ENCODE measurements at regions not wholly inside any gene's neighbourhood (a gene's known extent, or its start where the extent isn't known, plus 50 kb on each side); places are given as distances from the start of the nearest gene placed in this dataset.
"Not testable (repeated sequence)": the region's sequence is repeated elsewhere in the genome, so short reads cannot be mapped to it uniquely, and the experiment has no call there.

DNA sequence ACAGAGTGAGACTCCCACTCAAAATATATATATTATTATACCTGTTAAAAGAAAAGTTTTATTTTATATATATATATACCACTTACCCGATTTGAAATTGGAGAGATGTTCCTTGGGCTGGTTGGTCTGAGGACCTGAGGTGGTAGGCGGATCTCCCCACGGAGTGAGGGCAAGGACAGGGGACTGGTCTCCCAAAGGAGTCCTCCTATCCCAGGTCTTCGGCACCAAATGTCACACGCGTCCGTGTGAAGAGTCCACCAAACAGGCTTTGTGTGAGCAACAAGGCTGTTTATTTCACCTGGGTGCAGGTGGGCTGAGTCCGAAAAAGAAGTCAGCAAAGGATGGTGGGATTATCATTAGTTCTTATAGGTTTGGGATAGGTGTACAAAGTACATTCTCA, 228.2 kb downstream of the COPRS start:
- not testable (repeated sequence) for H3K27me3 ChIP-seq (ENCODE audit: control insufficient read depth, insufficient read depth, low read length); DNase-seq; H3K27ac ChIP-seq (ENCODE audit: low read length); H3K9me3 ChIP-seq (replicated peaks; ENCODE audit: control insufficient read depth, low read depth, low read length); H3K36me3 ChIP-seq (ENCODE audit: control insufficient read depth, insufficient read depth, low read length); H3K4me1 ChIP-seq (ENCODE audit: control insufficient read depth, insufficient read depth, low read length); H3K4me3 ChIP-seq (ENCODE audit: low read length)
- WGBS (ENCODE audit: insufficient coverage): 81% methylated on average over 7 of the region's 8 CpGs

DNA sequence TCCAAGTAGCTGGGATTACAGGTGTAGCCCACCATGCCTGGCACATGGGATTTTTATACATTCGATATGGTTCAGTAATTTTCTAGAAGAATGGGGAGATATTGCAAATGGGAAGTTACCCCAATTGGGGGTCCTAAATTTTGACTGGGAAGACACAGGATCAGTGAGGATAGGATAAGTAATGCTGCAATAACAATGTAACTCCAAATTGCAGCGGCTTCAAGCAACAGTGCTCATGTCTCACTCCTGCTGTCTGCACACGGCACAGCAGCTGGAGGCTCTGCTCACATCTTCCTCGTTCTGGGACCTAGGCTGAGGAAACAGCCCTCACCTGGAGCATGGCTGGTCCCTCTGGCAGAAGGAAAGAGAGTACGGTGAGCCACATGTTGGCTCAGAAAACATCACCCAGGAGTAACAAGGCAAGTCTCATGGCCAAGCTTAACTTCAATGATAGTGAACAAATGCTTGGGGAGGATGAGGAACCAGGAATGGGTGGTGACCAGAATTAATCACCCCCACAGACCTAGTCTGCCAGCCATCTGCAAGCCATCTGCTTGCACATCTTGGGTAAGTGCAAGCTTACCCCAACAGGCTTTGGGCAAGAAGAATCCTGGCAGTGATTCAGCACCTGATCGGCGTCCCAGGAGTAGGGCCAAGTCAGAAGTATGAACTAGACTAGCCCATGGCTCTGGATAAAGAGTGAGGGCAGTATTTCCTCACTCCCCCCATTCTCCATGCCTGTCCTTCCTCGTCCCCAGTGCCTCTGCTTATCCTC, 229.2 kb downstream of the COPRS start:
- Histone ChIP-seq H3K4me3 (ENCODE audit: low read length) (no peak overlapping the region), H3K4me1 (ENCODE audit: control insufficient read depth, insufficient read depth, low read length) (no peaks in the 10 kb centered on the region), H3K36me3 (ENCODE audit: control insufficient read depth, insufficient read depth, low read length) (no peaks in the 10 kb centered on the region), H3K27me3 (ENCODE audit: control insufficient read depth, insufficient read depth, low read length) (peaks cover 4% of the 10 kb centered on the region), H3K27ac (ENCODE audit: low read length) (no peak overlapping the region), H3K9me3 (replicated peaks; ENCODE audit: control insufficient read depth, low read depth, low read length) (peaks cover 10% of the 10 kb centered on the region)
- 73% methylated on average over 6 of the region's 8 CpGs for WGBS (ENCODE audit: insufficient coverage)
- DNase-seq: no peak

DNA sequence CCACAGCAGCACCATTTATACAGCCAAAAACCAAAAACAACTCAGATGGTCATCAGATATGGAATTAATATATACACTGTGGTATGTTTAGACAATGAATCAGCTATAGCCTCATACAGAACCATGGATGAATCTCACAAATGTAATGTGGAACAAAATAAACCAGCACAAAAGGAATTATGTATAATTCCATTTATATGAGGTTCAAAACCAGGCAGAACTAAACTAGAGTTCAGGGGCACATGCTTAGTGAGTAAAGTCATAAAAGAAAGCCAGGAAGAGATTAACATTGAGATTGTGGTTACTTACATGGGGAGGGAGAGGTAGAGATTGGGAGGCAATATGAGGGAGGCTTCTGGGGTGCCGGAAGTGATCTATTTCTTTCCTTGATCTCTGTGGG, 231.1 kb downstream of the COPRS start:
- H3K9me3 ChIP-seq (replicated peaks; ENCODE audit: control insufficient read depth, low read depth, low read length): peaks cover 16% of the 10 kb centered on the region
- H3K27ac ChIP-seq (ENCODE audit: low read length): no peak overlapping the region
- no peaks in the 10 kb centered on the region for H3K4me1 ChIP-seq (ENCODE audit: control insufficient read depth, insufficient read depth, low read length)
- no peak overlapping the region for H3K4me3 ChIP-seq (ENCODE audit: low read length)
- DNase-seq: no peak
- no CpG with 5 or more reads among the region's 1 CpG for WGBS (ENCODE audit: insufficient coverage)
- no peaks in the 10 kb centered on the region for H3K36me3 ChIP-seq (ENCODE audit: control insufficient read depth, insufficient read depth, low read length)
- H3K27me3 ChIP-seq (ENCODE audit: control insufficient read depth, insufficient read depth, low read length): peaks cover 4% of the 10 kb centered on the region

DNA sequence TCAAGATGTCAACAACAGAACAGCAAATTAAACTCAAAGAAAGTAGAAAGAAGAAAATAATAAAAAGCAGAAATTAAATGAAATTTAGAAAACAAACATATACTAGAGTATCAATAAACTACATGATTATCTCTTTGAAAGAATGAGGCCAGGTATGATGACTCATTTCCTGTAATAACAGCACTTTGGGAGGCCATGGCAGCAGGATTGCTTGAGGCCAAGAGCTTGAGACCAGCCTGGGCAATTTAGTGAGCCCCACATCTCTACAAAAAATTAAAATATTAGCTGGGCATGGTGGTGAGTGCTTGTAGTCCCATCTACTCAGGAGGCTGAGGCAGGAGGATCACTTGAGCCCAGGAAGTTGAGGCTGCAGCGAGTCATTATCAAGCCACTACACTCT, 232.5 kb downstream of the RAB11FIP4 start:
- no CpG with 5 or more reads among the region's 1 CpG for WGBS (ENCODE audit: insufficient coverage)
- Histone ChIP-seq H3K27ac (ENCODE audit: low read length) (no peak overlapping the region), H3K4me1 (ENCODE audit: control insufficient read depth, insufficient read depth, low read length) (no peaks in the 10 kb centered on the region), H3K9me3 (replicated peaks; ENCODE audit: control insufficient read depth, low read depth, low read length) (peaks cover 19% of the 10 kb centered on the region), H3K4me3 (ENCODE audit: low read length) (no peak overlapping the region), H3K27me3 (ENCODE audit: control insufficient read depth, insufficient read depth, low read length) (no peaks in the 10 kb centered on the region), H3K36me3 (ENCODE audit: control insufficient read depth, insufficient read depth, low read length) (no peaks in the 10 kb centered on the region)
- no peak for DNase-seq

DNA sequence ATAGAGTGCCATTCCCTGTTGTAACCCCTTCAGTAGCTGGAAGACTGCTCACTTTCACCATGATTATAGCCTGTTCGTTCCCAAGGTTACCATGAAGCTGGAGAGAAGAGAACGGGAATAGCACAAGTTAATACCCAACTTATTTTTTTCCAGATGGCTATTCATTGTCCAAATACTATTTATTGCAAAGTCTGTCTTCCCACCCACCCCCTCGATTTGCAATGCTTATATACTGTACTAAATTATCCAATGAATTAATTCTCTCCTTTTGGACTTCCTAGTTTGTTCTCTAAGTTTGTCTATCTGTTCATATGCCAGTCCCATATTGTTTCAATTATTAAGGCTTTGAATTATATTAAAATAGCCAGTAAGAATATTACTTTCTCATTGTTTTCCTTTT, 231.0 kb downstream of the RAB11FIP4 start:
- no peak overlapping the region for H3K4me3 ChIP-seq (ENCODE audit: low read length)
- no peaks in the 10 kb centered on the region for H3K4me1 ChIP-seq (ENCODE audit: control insufficient read depth, insufficient read depth, low read length)
- H3K27me3 ChIP-seq (ENCODE audit: control insufficient read depth, insufficient read depth, low read length): no peaks in the 10 kb centered on the region
- no peaks in the 10 kb centered on the region for H3K36me3 ChIP-seq (ENCODE audit: control insufficient read depth, insufficient read depth, low read length)
- H3K27ac ChIP-seq (ENCODE audit: low read length): no peak overlapping the region
- H3K9me3 ChIP-seq (replicated peaks; ENCODE audit: control insufficient read depth, low read depth, low read length): peaks cover 19% of the 10 kb centered on the region
- DNase-seq: no peak
- no CpG with 5 or more reads among the region's 3 CpGs for WGBS (ENCODE audit: insufficient coverage)

DNA sequence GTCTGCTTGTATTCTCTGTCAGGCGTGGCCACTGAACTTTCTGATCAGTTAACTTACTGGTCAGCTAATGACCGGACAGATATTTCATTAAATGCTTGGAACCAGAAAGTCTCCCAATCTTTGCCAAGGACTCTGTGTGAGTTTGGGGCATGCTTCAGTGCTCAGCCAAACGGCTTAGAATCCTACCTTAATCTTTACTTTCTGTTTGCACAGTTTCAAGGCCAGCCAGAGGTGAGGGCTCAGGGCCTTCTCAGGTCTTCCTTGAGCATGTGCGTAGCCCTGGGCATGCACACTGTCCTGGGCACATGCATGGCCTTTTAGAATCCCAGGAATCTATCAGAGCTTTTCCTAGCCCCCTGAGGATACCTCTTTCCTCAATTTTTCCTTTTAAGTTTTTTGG, 230.1 kb downstream of the RAB11FIP4 start:
- Histone ChIP-seq H3K4me1 (ENCODE audit: control insufficient read depth, insufficient read depth, low read length) (no peaks in the 10 kb centered on the region), H3K27ac (ENCODE audit: low read length) (no peak overlapping the region), H3K4me3 (ENCODE audit: low read length) (no peak overlapping the region), H3K36me3 (ENCODE audit: control insufficient read depth, insufficient read depth, low read length) (no peaks in the 10 kb centered on the region), H3K27me3 (ENCODE audit: control insufficient read depth, insufficient read depth, low read length) (no peaks in the 10 kb centered on the region), H3K9me3 (replicated peaks; ENCODE audit: control insufficient read depth, low read depth, low read length) (peaks cover 16% of the 10 kb centered on the region)
- DNase-seq: no peak
- WGBS (ENCODE audit: insufficient coverage): 86% methylated on average over 3 of the region's 4 CpGs

DNA sequence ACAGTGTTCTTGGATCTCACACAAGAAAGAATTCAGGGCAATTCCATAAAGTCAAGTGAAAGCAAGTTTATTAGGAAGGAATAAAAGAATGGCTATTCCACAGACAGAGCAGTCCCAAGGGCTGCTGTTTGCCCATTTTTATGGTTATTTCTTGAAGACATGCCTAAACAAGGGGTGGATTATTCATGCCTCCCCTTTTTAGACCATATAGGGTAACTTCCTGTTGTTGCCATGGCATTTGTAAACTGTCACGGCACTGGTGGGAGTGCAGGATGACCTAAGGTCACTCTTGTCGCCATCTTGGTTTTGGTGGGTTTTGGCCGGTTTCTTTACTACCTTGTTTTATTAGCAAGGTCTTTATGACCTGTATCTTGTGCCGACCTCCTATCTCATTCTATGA, 219.6 kb downstream of the RAB11FIP4 start:
- not testable (repeated sequence) for H3K4me1 ChIP-seq (ENCODE audit: control insufficient read depth, insufficient read depth, low read length); H3K9me3 ChIP-seq (replicated peaks; ENCODE audit: control insufficient read depth, low read depth, low read length); H3K4me3 ChIP-seq (ENCODE audit: low read length); H3K27me3 ChIP-seq (ENCODE audit: control insufficient read depth, insufficient read depth, low read length); H3K27ac ChIP-seq (ENCODE audit: low read length); H3K36me3 ChIP-seq (ENCODE audit: control insufficient read depth, insufficient read depth, low read length); DNase-seq
- 86% methylated on average over 1 of the region's 4 CpGs for WGBS (ENCODE audit: insufficient coverage)

DNA sequence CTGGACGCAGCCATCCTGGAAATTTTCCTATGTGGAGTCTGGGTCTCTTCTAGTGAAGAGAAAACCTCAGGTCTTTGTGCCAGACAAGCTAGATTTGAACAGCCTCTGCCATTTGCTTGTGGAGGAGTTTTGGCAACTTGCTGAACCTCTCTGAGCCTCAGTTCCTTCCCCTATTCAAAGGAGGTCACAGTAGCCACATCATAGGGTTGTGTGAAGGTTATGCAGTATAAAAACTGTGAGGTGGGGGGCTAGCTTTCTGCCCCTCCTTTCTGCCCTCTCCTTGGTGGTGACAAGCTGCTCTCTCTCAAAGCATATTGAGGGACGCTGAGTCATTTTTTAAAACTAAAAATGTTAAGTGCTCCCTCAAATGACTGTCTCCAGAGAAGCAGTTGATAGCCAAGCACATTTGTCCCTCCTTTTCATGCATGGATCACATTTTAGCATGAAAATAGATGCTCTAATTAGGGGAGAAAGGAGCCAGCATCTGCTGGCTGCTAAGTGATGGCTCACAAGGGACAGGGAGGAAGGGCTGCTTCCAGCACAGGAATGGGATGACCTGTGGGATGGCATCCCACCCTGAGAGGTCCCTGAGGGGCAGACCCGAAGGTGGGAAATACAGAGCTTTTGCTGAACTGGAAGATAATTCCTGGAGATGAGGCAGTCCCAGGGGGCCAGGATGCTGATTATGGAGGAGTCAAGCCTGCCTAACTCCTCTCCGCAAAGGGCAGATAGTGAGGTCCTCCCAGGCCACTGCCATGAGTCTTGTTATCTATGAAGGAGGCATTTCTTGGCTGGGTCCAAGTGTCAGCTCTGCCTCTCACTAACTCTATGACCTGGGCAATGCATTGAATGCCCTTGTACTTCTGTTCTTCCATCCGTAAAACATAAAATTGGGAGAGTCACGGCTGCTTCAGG, 218.8 kb downstream of the RAB11FIP4 start:
- no peaks in the 10 kb centered on the region for H3K4me1 ChIP-seq (ENCODE audit: control insufficient read depth, insufficient read depth, low read length)
- no peak for DNase-seq
- H3K4me3 ChIP-seq (ENCODE audit: low read length): no peak overlapping the region
- H3K27me3 ChIP-seq (ENCODE audit: control insufficient read depth, insufficient read depth, low read length): no peaks in the 10 kb centered on the region
- H3K36me3 ChIP-seq (ENCODE audit: control insufficient read depth, insufficient read depth, low read length): no peaks in the 10 kb centered on the region
- no peaks in the 10 kb centered on the region for H3K9me3 ChIP-seq (replicated peaks; ENCODE audit: control insufficient read depth, low read depth, low read length)
- H3K27ac ChIP-seq (ENCODE audit: low read length): no peak overlapping the region
- 70% methylated on average over 4 of the region's 6 CpGs for WGBS (ENCODE audit: insufficient coverage)

DNA sequence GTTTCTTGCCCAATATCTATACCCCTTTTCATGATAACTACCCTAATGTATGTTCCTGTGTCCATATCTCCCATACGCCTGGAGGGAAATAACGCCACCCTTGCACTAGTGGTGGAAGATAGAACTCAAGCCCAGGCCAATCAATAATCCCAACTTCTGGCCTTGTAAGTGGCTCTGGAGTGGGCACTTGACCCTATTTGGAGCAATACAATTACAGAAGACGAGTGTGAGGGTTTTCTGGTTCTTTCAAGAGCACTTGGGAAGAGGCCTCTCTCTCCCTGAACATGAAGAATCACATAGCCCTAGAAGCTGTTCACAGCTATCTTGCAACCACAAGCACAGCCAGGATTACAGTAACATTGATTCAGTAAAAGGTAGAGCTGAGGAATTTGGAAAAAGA, 217.9 kb downstream of the RAB11FIP4 start:
- WGBS (ENCODE audit: insufficient coverage): no CpG with 5 or more reads among the region's 3 CpGs
- no peaks in the 10 kb centered on the region for H3K9me3 ChIP-seq (replicated peaks; ENCODE audit: control insufficient read depth, low read depth, low read length)
- H3K27me3 ChIP-seq (ENCODE audit: control insufficient read depth, insufficient read depth, low read length): no peaks in the 10 kb centered on the region
- no peak for DNase-seq
- H3K36me3 ChIP-seq (ENCODE audit: control insufficient read depth, insufficient read depth, low read length): no peaks in the 10 kb centered on the region
- H3K4me1 ChIP-seq (ENCODE audit: control insufficient read depth, insufficient read depth, low read length): no peaks in the 10 kb centered on the region
- H3K27ac ChIP-seq (ENCODE audit: low read length): no peak overlapping the region
- H3K4me3 ChIP-seq (ENCODE audit: low read length): no peak overlapping the region

DNA sequence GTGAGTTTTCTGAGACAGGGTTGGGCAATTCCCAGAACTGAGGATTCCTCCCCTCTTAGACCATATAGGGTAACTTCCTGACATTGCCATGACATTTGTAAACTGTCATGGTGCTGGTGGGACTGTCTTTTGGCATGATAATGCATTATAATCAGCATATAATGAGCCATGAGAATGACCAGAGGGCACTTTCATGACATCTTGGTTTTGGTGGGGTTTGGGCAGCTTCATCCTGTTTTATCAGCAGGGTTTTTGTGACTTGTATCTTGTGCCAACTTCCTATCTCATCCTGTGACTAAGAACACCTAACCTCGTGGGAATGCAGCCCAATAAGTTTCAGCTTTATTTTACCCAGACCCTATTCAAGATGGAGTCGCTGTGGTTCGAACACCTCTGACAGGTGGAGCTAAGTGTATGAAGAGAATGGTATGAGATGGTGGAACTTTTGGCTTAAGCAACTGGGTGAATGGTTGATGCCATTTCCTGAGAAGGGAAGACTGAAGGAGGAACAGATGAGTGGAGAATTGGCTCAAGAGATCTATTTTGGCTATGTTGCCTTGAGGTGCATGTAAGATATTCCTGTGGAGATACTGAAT, 217.3 kb downstream of the RAB11FIP4 start:
- Histone ChIP-seq H3K36me3 (ENCODE audit: control insufficient read depth, insufficient read depth, low read length) (no peaks in the 10 kb centered on the region), H3K27ac (ENCODE audit: low read length) (no peak overlapping the region), H3K27me3 (ENCODE audit: control insufficient read depth, insufficient read depth, low read length) (no peaks in the 10 kb centered on the region), H3K4me1 (ENCODE audit: control insufficient read depth, insufficient read depth, low read length) (no peaks in the 10 kb centered on the region), H3K9me3 (replicated peaks; ENCODE audit: control insufficient read depth, low read depth, low read length) (no peaks in the 10 kb centered on the region), H3K4me3 (ENCODE audit: low read length) (no peak overlapping the region)
- no peak for DNase-seq
- 100% methylated on average over 1 of the region's 3 CpGs for WGBS (ENCODE audit: insufficient coverage)
